H1 (cell line): ENCODE measurements at regions not wholly inside any gene's neighbourhood (a gene's known extent, or its start where the extent isn't known, plus 50 kb on each side); places are given as distances from the start of the nearest gene placed in this dataset.

Experiments used
- CTCF ChIA-PET: fragments of 300-600 bp; sonication (Branson Sonifier 250); formaldehyde crosslinking; loops from one replicate; lab custom pipeline; 2021; ENCODE audit not compliant: partially characterized antibody; lab: Charles Lee
- POLR2A ChIA-PET: fragments of 300-600 bp; sonication (Branson Sonifier 250); formaldehyde crosslinking; loops from one replicate; lab custom pipeline; 2021; ENCODE audit warnings: inconsistent platforms; ENCODE audit not compliant: partially characterized antibody; lab: Charles Lee
- DNase-seq, 2 experiments: peaks; one replicate each; pipeline versions ENCODE4 v3.0.0 to v3.0.0-alpha.2; 2010 to 2022; ENCODE audit warnings: low spot score in 2 of 2, low read depth in 1 of 2, mixed read lengths in 1 of 2
- FAIRE-seq: peaks from 2 replicates; lab custom pipeline; 2011; peaks lifted over from hg19 to GRCh38; lab: Jason Lieb, UNC
- H2AFZ ChIP-seq: 2 replicates; pipeline ENCODE4 v1.8.1; 2012; ENCODE audit warnings: low read length, inconsistent platforms
- H2AK5ac ChIP-seq: 2 replicates; pipeline ENCODE4 v1.6.1; 2013; ENCODE audit warnings: low read depth, low read length
- H2BK120ac ChIP-seq: replicated peaks from 2 replicates; pipeline ENCODE3; 2013; ENCODE audit warnings: low read depth, low read length, inconsistent platforms
- H2BK12ac ChIP-seq: 2 replicates; pipeline ENCODE4 v1.6.1; 2013; ENCODE audit warnings: low read depth, low read length
- H2BK15ac ChIP-seq: 2 replicates; pipeline ENCODE4 v1.6.1; 2013; ENCODE audit warnings: low read length
- H2BK20ac ChIP-seq: 2 replicates; pipeline ENCODE4 v1.6.1; 2013; ENCODE audit warnings: low read length
- H2BK5ac ChIP-seq: 2 replicates; pipeline ENCODE4 v1.6.1; 2013; ENCODE audit warnings: low read depth, low read length
- H3K14ac ChIP-seq: 2 replicates; pipeline ENCODE4 v1.6.1; 2013; ENCODE audit warnings: inconsistent platforms; ENCODE audit not compliant: insufficient read length
- H3K18ac ChIP-seq: 2 replicates; pipeline ENCODE4 v1.6.1; 2013; ENCODE audit warnings: low read length; ENCODE audit errors: extremely low read depth
- H3K23ac ChIP-seq: 2 replicates; pipeline ENCODE4 v1.6.1; 2013; ENCODE audit warnings: inconsistent platforms; ENCODE audit not compliant: insufficient read length
- H3K23me2 ChIP-seq: 2 replicates; pipeline ENCODE4 v1.6.1; 2013; ENCODE audit warnings: low read depth, low read length
- H3K27ac ChIP-seq: 2 replicates; pipeline ENCODE4 v1.6.1; 2011; ENCODE audit warnings: low read depth, low read length, inconsistent platforms
- H3K27me3 ChIP-seq, 4 experiments: replicated peaks in 1 of 4; 1 replicate in 1 of 4; 2 replicates in 3 of 4; pipeline versions ENCODE4 v1.6.1 to v1.8.1; 2011 to 2013; ENCODE audit warnings: low read length in 3 of 4, mild to moderate bottlenecking in 3 of 4, inconsistent platforms in 2 of 4, mixed read lengths in 2 of 4, moderate library complexity in 1 of 4; ENCODE audit not compliant: control insufficient read depth in 3 of 4, insufficient read depth in 3 of 4; ENCODE audit errors: extremely low read depth in 1 of 4
- H3K36me3 ChIP-seq, 4 experiments: 2 replicates each; pipeline versions ENCODE4 v1.6.1 to v1.8.1; 2011 to 2013; ENCODE audit warnings: mild to moderate bottlenecking in 4 of 4, low read length in 3 of 4, moderate library complexity in 2 of 4, control low read depth in 1 of 4, inconsistent platforms in 1 of 4; ENCODE audit not compliant: insufficient read depth in 4 of 4, control insufficient read depth in 2 of 4
- H3K4ac ChIP-seq: replicated peaks from 2 replicates; pipeline ENCODE3; 2013; ENCODE audit warnings: low read length, low read depth, mixed read lengths, inconsistent platforms; ENCODE audit not compliant: insufficient read length
- H3K4me1 ChIP-seq, 4 experiments: replicated peaks in 1 of 4; 1 replicate in 1 of 4; 2 replicates in 3 of 4; pipeline versions ENCODE4 v1.6.1 to v1.8.1; 2011 to 2013; ENCODE audit warnings: low read length in 3 of 4, inconsistent platforms in 2 of 4, mixed read lengths in 1 of 4; ENCODE audit not compliant: insufficient read depth in 4 of 4, control insufficient read depth in 3 of 4
- H3K4me2 ChIP-seq, 2 experiments: 2 replicates each; pipeline versions ENCODE4 v1.6.1 to v1.8.1; 2011 to 2013; ENCODE audit warnings: low read depth in 2 of 2, low read length in 2 of 2, control low read depth in 1 of 2, inconsistent platforms in 1 of 2, mild to moderate bottlenecking in 1 of 2; ENCODE audit not compliant: insufficient read depth in 1 of 2
- H3K4me3 ChIP-seq, 4 experiments: fragments of 200-600, 300-600 bp in 1 of 4; sonication (generic), shearing (Covaris generic), sonication (Bioruptor Twin) in 1 of 4; 2 replicates each; pipeline versions ENCODE4 v1.5.1 to v1.8.1; 2011 to 2016; ENCODE audit warnings: low read length in 4 of 4, low read depth in 3 of 4, control low read depth in 2 of 4, inconsistent platforms in 2 of 4, mild to moderate bottlenecking in 2 of 4, mixed read lengths in 1 of 4, moderate library complexity in 1 of 4; ENCODE audit not compliant: insufficient read depth in 2 of 4; ENCODE audit errors: extremely low read depth in 1 of 4
- H3K56ac ChIP-seq: replicated peaks from 2 replicates; pipeline ENCODE3; 2013; ENCODE audit warnings: low read depth, mild to moderate bottlenecking, mixed read lengths, low read length, inconsistent platforms; ENCODE audit not compliant: insufficient read length
- H3K79me1 ChIP-seq: 2 replicates; pipeline ENCODE4 v1.6.1; 2013; ENCODE audit warnings: low read depth, low read length, control low read depth
- H3K79me2 ChIP-seq, 2 experiments: 2 replicates each; pipeline versions ENCODE4 v1.6.1 to v1.8.1; 2012 to 2013; ENCODE audit warnings: low read length in 2 of 2, mild to moderate bottlenecking in 2 of 2, inconsistent platforms in 1 of 2; ENCODE audit not compliant: insufficient read depth in 2 of 2, control insufficient read depth in 1 of 2
- H3K9ac ChIP-seq, 4 experiments: replicated peaks in 1 of 4; 1 replicate in 1 of 4; 2 replicates in 3 of 4; pipeline versions ENCODE4 v1.6.1 to v1.8.1; 2011 to 2013; ENCODE audit warnings: low read depth in 3 of 4, low read length in 3 of 4, control low read depth in 2 of 4, mild to moderate bottlenecking in 2 of 4, moderate library complexity in 2 of 4, inconsistent platforms in 1 of 4; ENCODE audit errors: extremely low read depth in 1 of 4
- H3K9me3 ChIP-seq, 2 experiments: 2 replicates each; pipeline versions ENCODE4 v1.6.1 to v1.8.1; 2012 to 2013; ENCODE audit warnings: mild to moderate bottlenecking in 2 of 2, moderate library complexity in 2 of 2, control low read depth in 1 of 2, inconsistent platforms in 1 of 2, low read depth in 1 of 2, low read length in 1 of 2, mixed read lengths in 1 of 2; ENCODE audit not compliant: insufficient read depth in 2 of 2
- H4K20me1 ChIP-seq, 2 experiments: replicated peaks in 1 of 2; 2 replicates each; pipeline versions ENCODE3 to v1.8.1; 2011 to 2013; ENCODE audit warnings: inconsistent platforms in 2 of 2, low read length in 2 of 2, mild to moderate bottlenecking in 1 of 2; ENCODE audit not compliant: insufficient read depth in 2 of 2, control insufficient read depth in 1 of 2
- H4K5ac ChIP-seq: 2 replicates; pipeline ENCODE4 v1.6.1; 2013; ENCODE audit warnings: low read length, low read depth, mixed read lengths, inconsistent platforms; ENCODE audit not compliant: insufficient read length
- H4K8ac ChIP-seq: 2 replicates; pipeline ENCODE4 v1.8.0; 2013; ENCODE audit warnings: mild to moderate bottlenecking, moderate library complexity, low read length, inconsistent platforms; ENCODE audit not compliant: insufficient read depth; ENCODE audit errors: extremely low read depth
- H4K91ac ChIP-seq: replicated peaks from 2 replicates; pipeline ENCODE3; 2013; ENCODE audit warnings: low read length, mixed read lengths, inconsistent platforms; ENCODE audit not compliant: insufficient read length
- CHD1 ChIP-seq: IDR thresholded peaks from 2 replicates; pipeline ENCODE4 v1.6.1; 2012; ENCODE audit warnings: low read depth, low read length, improper control_type of control experiment
- KDM1A ChIP-seq: fragments of 200-600, 300-600 bp; sonication (generic); IDR thresholded peaks from 2 replicates; pipeline ENCODE4 v1.7.1; 2016; ENCODE audit warnings: mild to moderate bottlenecking, low read length, borderline replicate concordance
- NANOG ChIP-seq: IDR thresholded peaks from 2 replicates; pipeline ENCODE4 v1.6.1; 2011; ENCODE audit warnings: low read length, low read depth, mild to moderate bottlenecking, inconsistent platforms; ENCODE audit not compliant: insufficient read depth, poor library complexity, severe bottlenecking
- SIN3A ChIP-seq, 2 experiments: IDR thresholded peaks in 1 of 2; conservative IDR thresholded peaks in 1 of 2; 2 replicates each; pipeline ENCODE4 v1.6.1; 2011 to 2012; ENCODE audit warnings: low read length in 2 of 2, improper control_type of control experiment in 1 of 2, low read depth in 1 of 2, mild to moderate bottlenecking in 1 of 2
- SP1 ChIP-seq: IDR thresholded peaks from 2 replicates; pipeline ENCODE4 v1.6.1; 2011; ENCODE audit warnings: low read depth, low read length
- TEAD4 ChIP-seq: IDR thresholded peaks from 2 replicates; pipeline ENCODE4 v1.6.1; 2012; ENCODE audit warnings: low read depth, low read length, inconsistent platforms, mixed read lengths
- WGBS, 2 experiments: shearing (Covaris generic) in 1 of 2; methylation state at CpG; one replicate each; pipeline versions ENCODE4 v1.1.6 to v1.1.7; 2013 to 2015; ENCODE audit warnings: low lambda C conversion rate in 2 of 2, mixed read lengths in 2 of 2, inconsistent platforms in 1 of 2, low coverage in 1 of 2, missing lambda C conversion rate in 1 of 2; ENCODE audit not compliant: insufficient replicate concordance in 2 of 2, insufficient coverage in 1 of 2, insufficient read length in 1 of 2; ENCODE audit errors: extremely low coverage in 1 of 2, missing lambda C conversion rate in 1 of 2; 5-methylcytosine and 5-hydroxymethylcytosine counted together

- H2BK15ac ChIP-seq: no peak overlapping the region
- FAIRE-seq: no peak
- H3K23me2 ChIP-seq: no peaks in the 10 kb centered on the region
- no peak overlapping the region for H2BK120ac ChIP-seq
- H2AFZ ChIP-seq: no peak overlapping the region
- no peak overlapping the region for H2AK5ac ChIP-seq
- peaks cover 2 to 5% (median 3%) of the 10 kb centered on the region in 4 experiments for H3K4me1 ChIP-seq
- H3K79me2 ChIP-seq: no peaks in the 10 kb centered on the region
- no peak overlapping the region for H3K56ac ChIP-seq
- DNase-seq: no peak
- H2BK5ac ChIP-seq: no peak overlapping the region
- ChIA-PET POLR2A (no interaction called here), CTCF (no interaction called here)
- no peak overlapping the region for H4K8ac ChIP-seq
- H3K14ac ChIP-seq: no peak overlapping the region
- no peak for TF ChIP-seq SP1
- no peak for TF ChIP-seq CHD1
- TF ChIP-seq TEAD4: no peak
- no peak for TF ChIP-seq KDM1A
- no peak for TF ChIP-seq NANOG
- no peak for TF ChIP-seq SIN3A (conservative IDR thresholded peaks at IDR 0.05 in 1 of 2, IDR thresholded peaks at IDR 0.05 in 1 of 2; ENCODE audit: low read depth in 1 of 2, low read length in 2 of 2)
- no peak overlapping the region for H2BK12ac ChIP-seq
- no peak overlapping the region for H4K5ac ChIP-seq
- no peak overlapping the region for H3K4ac ChIP-seq
- no peak overlapping the region for H2BK20ac ChIP-seq
- H3K27me3 ChIP-seq: no peaks in the 10 kb centered on the region
- no peaks in the 10 kb centered on the region for H3K79me1 ChIP-seq
- no peaks in the 10 kb centered on the region for H4K20me1 ChIP-seq
- H3K27ac ChIP-seq: no peak overlapping the region
- no peaks in the 10 kb centered on the region for H3K36me3 ChIP-seq
- no peak overlapping the region for H3K18ac ChIP-seq
- H3K9ac ChIP-seq: no peak overlapping the region
- H3K4me2 ChIP-seq: no peak overlapping the region
- H3K23ac ChIP-seq: no peak overlapping the region
- H3K4me3 ChIP-seq: no peak overlapping the region
- H4K91ac ChIP-seq: no peak overlapping the region
- no peaks in the 10 kb centered on the region for H3K9me3 ChIP-seq
- WGBS, 2 experiments: 92% methylated on average over 3 of the region's 3 CpGs; no CpG with 5 or more reads in 1 of the 2 experiments
Observed at GRCh38 chr9:88218726-88219125, 80.5 kb upstream of the SPATA31C2 start.
